Activated CD4-positive, alpha-beta T cell treated with anti-CD3 and anti-CD28 coated beads, Interleukin-2, amount 10 ng/mL, durations not matched to agents 7 days and 5 days (primary cell): ENCODE measurements at regions not wholly inside any gene's neighbourhood (a gene's known extent, or its start where the extent isn't known, plus 50 kb on each side); places are given as distances from the start of the nearest gene placed in this dataset.
"Not testable (repeated sequence)": the region's sequence is repeated elsewhere in the genome, so short reads cannot be mapped to it uniquely, and the experiment has no call there.

Experiments used
- CTCF ChIA-PET: fragments of 350-600 bp; sonication (Branson Sonifier 250); formaldehyde crosslinking; loops from one replicate; lab custom pipeline; 2021; ENCODE audit warnings: antibody characterized with exemption; lab: Charles Lee
- POLR2A ChIA-PET: fragments of 350-600 bp; sonication (Branson Sonifier 250); formaldehyde crosslinking; loops from one replicate; lab custom pipeline; 2021; ENCODE audit warnings: antibody characterized with exemption; lab: Charles Lee
- DNase-seq: peaks from one replicate; pipeline ENCODE4 v3.0.0-alpha.2; 2020
- H3K27ac Mint-ChIP-seq: one replicate; pipeline ENCODE4 v1.8.0; 2021; ENCODE audit warnings: mild to moderate bottlenecking, moderate library complexity, mixed read lengths
- H3K27me3 Mint-ChIP-seq: one replicate; pipeline ENCODE4 v1.8.0; 2021; ENCODE audit warnings: mixed read lengths
- H3K36me3 Mint-ChIP-seq: one replicate; pipeline ENCODE4 v1.8.0; 2021; ENCODE audit warnings: low read depth, mixed read lengths
- H3K4me1 Mint-ChIP-seq: one replicate; pipeline ENCODE4 v1.8.0; 2021; ENCODE audit warnings: mixed read lengths
- H3K4me3 Mint-ChIP-seq: one replicate; pipeline ENCODE4 v1.8.0; 2021; ENCODE audit warnings: mild to moderate bottlenecking, moderate library complexity, mixed read lengths
- H3K9me3 Mint-ChIP-seq: one replicate; pipeline ENCODE4 v1.8.0; 2021; ENCODE audit warnings: mixed read lengths

GRCh38 chr15:96165775-96166174 lies 164.7 kb upstream of the NR2F2 start:
- no peaks in the 10 kb centered on the region for H3K4me1 Mint-ChIP-seq

DNA sequence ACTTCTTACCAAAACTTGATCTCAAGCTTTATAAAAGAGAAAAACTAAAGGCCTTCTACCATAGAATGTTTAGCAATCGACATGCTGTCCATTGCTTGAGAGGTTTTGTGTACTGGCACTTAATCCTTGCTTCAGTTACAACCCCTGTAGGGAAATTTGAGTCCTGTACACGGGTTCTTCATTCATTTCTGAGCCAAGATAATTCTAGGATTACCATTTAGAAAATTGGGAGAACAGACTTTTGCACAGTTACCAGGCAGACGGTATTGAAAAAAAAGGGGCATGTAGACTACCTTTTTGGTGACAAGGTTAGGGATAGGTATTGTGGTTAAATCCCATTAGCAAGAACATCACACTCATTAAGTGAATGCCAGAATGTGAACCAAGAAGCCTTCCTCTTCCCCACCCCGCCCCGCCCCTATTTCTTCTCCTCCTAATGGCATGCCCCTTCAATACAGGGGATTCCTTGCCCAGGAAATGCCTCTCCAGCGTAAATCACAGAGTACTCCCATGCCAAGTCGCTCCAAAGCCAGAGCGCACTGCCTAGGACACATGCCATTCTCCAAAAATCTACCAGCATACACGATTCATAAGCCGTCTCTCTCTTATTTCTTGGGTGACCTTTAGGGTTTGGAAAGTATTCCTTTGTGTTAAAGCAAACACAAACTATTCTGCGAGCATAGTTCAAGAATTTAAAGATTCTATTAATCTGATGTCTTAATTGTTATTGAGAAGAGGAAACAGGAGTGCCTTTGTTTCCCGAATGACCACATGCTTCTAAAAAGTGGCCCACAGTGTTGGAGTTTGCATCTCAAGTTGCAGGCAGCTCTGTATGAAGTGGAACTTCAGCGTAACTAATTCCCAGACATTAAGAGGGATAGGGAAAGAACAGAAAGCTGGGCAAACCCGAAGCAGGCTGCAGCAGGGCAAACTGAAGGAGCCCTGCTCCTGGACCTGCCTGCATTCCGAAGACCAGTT lies 164.0 kb upstream of the NR2F2 start:
- no peaks in the 10 kb centered on the region for H3K4me1 Mint-ChIP-seq
- DNase-seq: no peak
- no peak overlapping the region for H3K27ac Mint-ChIP-seq
- H3K4me3 Mint-ChIP-seq: no peak overlapping the region
- H3K9me3 Mint-ChIP-seq: no peaks in the 10 kb centered on the region
- H3K27me3 Mint-ChIP-seq: no peaks in the 10 kb centered on the region
- CTCF ChIA-PET: no interaction called here
- H3K36me3 Mint-ChIP-seq: no peaks in the 10 kb centered on the region
- POLR2A ChIA-PET: no interaction called here

More at GRCh38 chr15:96165775-96166174, 164.7 kb upstream of the NR2F2 start:
- POLR2A ChIA-PET: no interaction called here
- Mint-ChIP-seq H3K27me3 (no peaks in the 10 kb centered on the region), H3K9me3 (no peaks in the 10 kb centered on the region), H3K4me3 (no peak overlapping the region), H3K36me3 (no peaks in the 10 kb centered on the region), H3K27ac (no peak overlapping the region)
- no peak for DNase-seq
- CTCF ChIA-PET: no interaction called here

DNA sequence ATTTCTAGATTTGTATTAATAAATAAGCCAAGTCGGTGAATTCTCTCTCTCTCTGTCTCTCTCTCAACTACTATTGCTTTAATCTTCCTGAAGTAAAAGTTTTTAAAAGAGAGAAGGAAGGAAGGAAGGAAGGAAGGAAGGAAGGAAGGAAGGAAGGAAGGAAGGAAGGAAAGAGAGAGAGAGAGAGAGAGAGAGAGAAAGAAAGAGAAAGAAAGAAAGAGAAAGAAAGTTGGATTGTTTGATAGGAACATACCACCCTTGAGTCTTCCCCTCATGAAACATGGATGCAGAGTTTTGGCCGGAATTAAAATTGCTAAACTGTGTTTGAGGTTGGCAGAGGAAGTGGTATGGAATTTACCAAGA lies 159.9 kb upstream of the NR2F2 start:
- POLR2A ChIA-PET, DNase-seq, CTCF ChIA-PET, H3K27ac Mint-ChIP-seq, H3K27me3 Mint-ChIP-seq, H3K36me3 Mint-ChIP-seq, H3K4me1 Mint-ChIP-seq, H3K4me3 Mint-ChIP-seq, H3K9me3 Mint-ChIP-seq: not testable (repeated sequence)

GRCh38 chr15:96170979-96171739 lies 159.3 kb upstream of the NR2F2 start:
- H3K27ac Mint-ChIP-seq: no peak overlapping the region
- no peaks in the 10 kb centered on the region for H3K27me3 Mint-ChIP-seq
- DNase-seq: no peak
- POLR2A ChIA-PET: no interaction called here
- no peaks in the 10 kb centered on the region for H3K4me1 Mint-ChIP-seq
- no peak overlapping the region for H3K4me3 Mint-ChIP-seq
- CTCF ChIA-PET: no interaction called here
- H3K36me3 Mint-ChIP-seq: no peaks in the 10 kb centered on the region
- no peaks in the 10 kb centered on the region for H3K9me3 Mint-ChIP-seq

- Mint-ChIP-seq H3K27me3 (no peaks in the 10 kb centered on the region), H3K4me3 (no peak overlapping the region), H3K4me1 (no peaks in the 10 kb centered on the region), H3K27ac (no peak overlapping the region), H3K9me3 (no peaks in the 10 kb centered on the region), H3K36me3 (no peaks in the 10 kb centered on the region)
- no peak for DNase-seq
- CTCF ChIA-PET: no interaction called here
- POLR2A ChIA-PET: no interaction called here
These were observed 158.6 kb upstream of the NR2F2 start for GRCh38 chr15:96171853-96172296.

- Mint-ChIP-seq H3K27ac (no peak overlapping the region), H3K36me3 (no peaks in the 10 kb centered on the region), H3K4me1 (no peaks in the 10 kb centered on the region), H3K9me3 (no peaks in the 10 kb centered on the region), H3K4me3 (no peak overlapping the region), H3K27me3 (no peaks in the 10 kb centered on the region)
- POLR2A ChIA-PET: no interaction called here
- CTCF ChIA-PET: no interaction called here
- DNase-seq: no peak
These were observed 158.1 kb upstream of the NR2F2 start for GRCh38 chr15:96172417-96172816.

DNA sequence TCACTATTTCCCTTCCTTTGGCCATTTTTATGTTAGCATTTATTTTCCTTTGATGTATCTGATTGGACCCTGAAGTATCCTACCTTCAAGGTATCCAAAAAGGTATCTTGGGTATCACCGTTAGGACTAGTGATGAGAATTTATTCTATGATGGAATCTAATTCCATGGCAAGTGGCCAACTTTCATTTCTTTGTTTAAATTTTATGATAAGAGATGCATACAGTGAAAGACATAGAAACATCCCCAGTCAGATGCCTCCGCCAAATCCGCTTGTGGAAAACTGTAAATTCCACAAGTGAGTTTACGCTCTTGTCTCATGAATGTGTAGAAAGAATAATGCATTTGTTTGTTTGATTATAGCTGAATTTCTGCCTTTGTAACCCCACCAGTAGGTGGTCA lies 153.7 kb upstream of the NR2F2 start:
- Mint-ChIP-seq H3K4me3 (no peak overlapping the region), H3K9me3 (no peaks in the 10 kb centered on the region), H3K36me3 (no peaks in the 10 kb centered on the region), H3K27me3 (no peaks in the 10 kb centered on the region), H3K4me1 (no peaks in the 10 kb centered on the region), H3K27ac (no peak overlapping the region)
- ChIA-PET CTCF (no interaction called here), POLR2A (no interaction called here)
- no peak for DNase-seq

- Mint-ChIP-seq H3K36me3 (no peaks in the 10 kb centered on the region), H3K9me3 (no peaks in the 10 kb centered on the region), H3K27ac (no peak overlapping the region), H3K27me3 (no peaks in the 10 kb centered on the region), H3K4me1 (no peaks in the 10 kb centered on the region), H3K4me3 (no peak overlapping the region)
- ChIA-PET CTCF (no interaction called here), POLR2A (no interaction called here)
- no peak for DNase-seq
These were observed 153.2 kb upstream of the NR2F2 start for GRCh38 chr15:96177279-96177678.

- H3K36me3 Mint-ChIP-seq: no peaks in the 10 kb centered on the region
- no peaks in the 10 kb centered on the region for H3K27me3 Mint-ChIP-seq
- POLR2A ChIA-PET: no interaction called here
- no peak for DNase-seq
- CTCF ChIA-PET: no interaction called here
- H3K4me1 Mint-ChIP-seq: no peaks in the 10 kb centered on the region
- H3K27ac Mint-ChIP-seq: no peak overlapping the region
- H3K9me3 Mint-ChIP-seq: no peaks in the 10 kb centered on the region
- no peak overlapping the region for H3K4me3 Mint-ChIP-seq
These were observed 150.3 kb upstream of the NR2F2 start for GRCh38 chr15:96180087-96180748.

- no peaks in the 10 kb centered on the region for H3K36me3 Mint-ChIP-seq
- ChIA-PET CTCF (no interaction called here), POLR2A (no interaction called here)
- no peaks in the 10 kb centered on the region for H3K4me1 Mint-ChIP-seq
- H3K27ac Mint-ChIP-seq: no peak overlapping the region
- no peaks in the 10 kb centered on the region for H3K9me3 Mint-ChIP-seq
- no peak for DNase-seq
- H3K4me3 Mint-ChIP-seq: no peak overlapping the region
- no peaks in the 10 kb centered on the region for H3K27me3 Mint-ChIP-seq
These were observed 149.3 kb upstream of the NR2F2 start for GRCh38 chr15:96181217-96181616.

DNA sequence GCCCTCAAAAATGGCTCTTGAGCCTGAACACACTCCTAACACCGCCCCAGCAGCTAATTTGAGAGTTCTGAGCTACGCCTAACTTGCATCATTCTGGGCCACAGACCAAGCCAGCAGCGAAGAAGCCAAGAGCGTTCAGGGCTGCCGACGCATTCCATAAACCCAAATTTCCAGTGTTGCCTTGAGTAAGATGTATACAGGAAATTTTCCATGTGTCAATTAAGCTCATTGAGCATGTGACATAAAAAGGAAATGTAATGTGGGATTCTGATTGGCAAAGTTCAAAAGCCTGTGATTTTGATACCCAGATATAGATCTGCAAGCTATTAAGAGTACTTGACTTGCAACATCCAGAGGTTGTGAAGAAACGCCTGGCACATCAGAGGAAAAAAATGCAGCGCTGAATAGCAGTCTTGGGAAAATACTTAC lies 148.6 kb upstream of the NR2F2 start:
- DNase-seq: no peak
- no peaks in the 10 kb centered on the region for H3K27me3 Mint-ChIP-seq
- H3K36me3 Mint-ChIP-seq: no peaks in the 10 kb centered on the region
- ChIA-PET CTCF (no interaction called here), POLR2A (no interaction called here)
- no peaks in the 10 kb centered on the region for H3K4me1 Mint-ChIP-seq
- H3K27ac Mint-ChIP-seq: no peak overlapping the region
- no peak overlapping the region for H3K4me3 Mint-ChIP-seq
- H3K9me3 Mint-ChIP-seq: no peaks in the 10 kb centered on the region

- Mint-ChIP-seq H3K4me1 (no peaks in the 10 kb centered on the region), H3K36me3 (no peaks in the 10 kb centered on the region), H3K27me3 (no peaks in the 10 kb centered on the region), H3K9me3 (no peaks in the 10 kb centered on the region), H3K4me3 (no peak overlapping the region), H3K27ac (no peak overlapping the region)
- POLR2A ChIA-PET: no interaction called here
- CTCF ChIA-PET: no interaction called here
- no peak for DNase-seq
These were observed 147.6 kb upstream of the NR2F2 start for GRCh38 chr15:96182736-96183513.
